H9 (cell line): ENCODE measurements at regions not wholly inside any gene's neighbourhood (a gene's known extent, or its start where the extent isn't known, plus 50 kb on each side); places are given as distances from the start of the nearest gene placed in this dataset.

Experiments used
- DNase-seq: peaks from one replicate; pipeline ENCODE4 v3.0.0-alpha.2; 2017
- H2AFZ ChIP-seq: one replicate; pipeline ENCODE4 v1.6.1; 2013; ENCODE audit warnings: mild to moderate bottlenecking, low read length, control low read depth, moderate library complexity
- H2AK5ac ChIP-seq: 2 replicates; pipeline ENCODE4 v1.6.1; 2013; ENCODE audit warnings: low read length, control low read depth, mixed read lengths; ENCODE audit not compliant: insufficient read length
- H2BK120ac ChIP-seq: one replicate; pipeline ENCODE4 v1.6.1; 2013; ENCODE audit warnings: low read depth, mild to moderate bottlenecking, low read length, control low read depth, inconsistent platforms; ENCODE audit not compliant: poor library complexity, severe bottlenecking
- H2BK12ac ChIP-seq: 2 replicates; pipeline ENCODE4 v1.6.1; 2013; ENCODE audit warnings: low read length, control low read depth, mixed read lengths, low read depth; ENCODE audit not compliant: insufficient read length
- H2BK15ac ChIP-seq: 2 replicates; pipeline ENCODE4 v1.6.1; 2013; ENCODE audit warnings: low read depth, low read length, control low read depth
- H2BK20ac ChIP-seq: one replicate; pipeline ENCODE4 v1.6.1; 2013; ENCODE audit warnings: low read depth, mild to moderate bottlenecking, low read length, control low read depth, inconsistent platforms; ENCODE audit not compliant: poor library complexity, severe bottlenecking
- H2BK5ac ChIP-seq: 2 replicates; pipeline ENCODE4 v1.6.1; 2013; ENCODE audit warnings: low read length, control low read depth, mixed read lengths; ENCODE audit not compliant: insufficient read length
- H3K14ac ChIP-seq: 2 replicates; pipeline ENCODE4 v1.6.1; 2013; ENCODE audit warnings: low read length, control low read depth; ENCODE audit not compliant: insufficient read depth
- H3K18ac ChIP-seq: 2 replicates; pipeline ENCODE4 v1.6.1; 2013; ENCODE audit warnings: low read depth, mild to moderate bottlenecking, mixed read lengths, low read length, control low read depth; ENCODE audit not compliant: insufficient read length
- H3K23ac ChIP-seq: 2 replicates; pipeline ENCODE4 v1.6.1; 2013; ENCODE audit warnings: low read length, control low read depth, mixed read lengths, low read depth; ENCODE audit not compliant: insufficient read length
- H3K23me2 ChIP-seq: 2 replicates; pipeline ENCODE4 v1.6.1; 2013; ENCODE audit warnings: low read depth, mild to moderate bottlenecking, mixed read lengths, low read length, control low read depth; ENCODE audit not compliant: insufficient read length, poor library complexity, severe bottlenecking
- H3K27ac ChIP-seq: 2 replicates; pipeline ENCODE4 v1.5.1; 2013; ENCODE audit warnings: low read length, control low read depth, mixed read lengths, low read depth; ENCODE audit not compliant: insufficient read length
- H3K27me3 ChIP-seq: 2 replicates; pipeline ENCODE4 v1.6.1; 2013; ENCODE audit warnings: low read length, control low read depth, inconsistent platforms; ENCODE audit not compliant: insufficient read depth
- H3K4ac ChIP-seq: 2 replicates; pipeline ENCODE4 v1.6.1; 2013; ENCODE audit warnings: low read depth, mild to moderate bottlenecking, control low read depth, inconsistent platforms, low read length, moderate library complexity
- H3K4me1 ChIP-seq: 2 replicates; pipeline ENCODE4 v1.6.1; 2013; ENCODE audit warnings: low read length, control low read depth, inconsistent platforms; ENCODE audit not compliant: insufficient read depth
- H3K4me2 ChIP-seq: 2 replicates; pipeline ENCODE4 v1.6.1; 2013; ENCODE audit warnings: low read length, control low read depth, mixed read lengths; ENCODE audit not compliant: insufficient read length, insufficient read depth
- H3K56ac ChIP-seq: 2 replicates; pipeline ENCODE4 v1.6.1; 2013; ENCODE audit warnings: low read depth, mild to moderate bottlenecking, mixed read lengths, low read length, control low read depth; ENCODE audit not compliant: insufficient read length
- H3K79me1 ChIP-seq: 2 replicates; pipeline ENCODE4 v1.6.1; 2013; ENCODE audit warnings: low read depth, mild to moderate bottlenecking, moderate library complexity, low read length, control low read depth, inconsistent platforms; ENCODE audit not compliant: insufficient read depth, poor library complexity, severe bottlenecking
- H3K79me2 ChIP-seq: 2 replicates; pipeline ENCODE4 v1.6.1; 2013; ENCODE audit warnings: low read length, control low read depth, inconsistent platforms; ENCODE audit not compliant: insufficient read depth
- H3K9ac ChIP-seq: 2 replicates; pipeline ENCODE4 v1.6.1; 2013; ENCODE audit warnings: low read length, control low read depth, mixed read lengths; ENCODE audit not compliant: insufficient read length; ENCODE audit errors: extremely low read depth
- H3K9me3 ChIP-seq: one replicate; pipeline ENCODE4 v1.6.1; 2013; ENCODE audit warnings: low read depth, low read length, inconsistent platforms; ENCODE audit not compliant: control insufficient read depth
- H3T11ph ChIP-seq: one replicate; pipeline ENCODE4 v1.6.1; 2013; ENCODE audit warnings: mild to moderate bottlenecking, low read length, control low read depth, inconsistent platforms
- H4K20me1 ChIP-seq: one replicate; pipeline ENCODE4 v1.6.1; 2013; ENCODE audit not compliant: control insufficient read depth, insufficient read length, insufficient read depth
- H4K5ac ChIP-seq: 2 replicates; pipeline ENCODE4 v1.6.1; 2013; ENCODE audit warnings: low read depth, mild to moderate bottlenecking, mixed read lengths, low read length, control low read depth; ENCODE audit not compliant: insufficient read length
- H4K8ac ChIP-seq: replicated peaks from 2 replicates; pipeline ENCODE4 v1.6.1; 2013; ENCODE audit warnings: low read length, control low read depth, mixed read lengths, low read depth; ENCODE audit not compliant: insufficient read length
- H4K91ac ChIP-seq: 2 replicates; pipeline ENCODE4 v1.6.1; 2013; ENCODE audit warnings: low read depth, mild to moderate bottlenecking, moderate library complexity, mixed read lengths, low read length, control low read depth; ENCODE audit not compliant: insufficient read length
- H3K27ac Mint-ChIP-seq, 3 experiments: 2 replicates in 2 of 3; 3 replicates in 1 of 3; pipeline ENCODE4 v1.8.0; 2020 to 2021; ENCODE audit warnings: mixed read lengths in 3 of 3, mild to moderate bottlenecking in 1 of 3, moderate library complexity in 1 of 3
- H3K27me3 Mint-ChIP-seq: 2 replicates; pipeline ENCODE4 v1.8.0; 2021; ENCODE audit warnings: low read depth, mild to moderate bottlenecking, moderate library complexity, mixed read lengths
- H3K36me3 Mint-ChIP-seq, 3 experiments: 2 replicates in 2 of 3; 3 replicates in 1 of 3; pipeline ENCODE4 v1.8.0; 2020 to 2021; ENCODE audit warnings: low read depth in 3 of 3, mixed read lengths in 3 of 3; ENCODE audit not compliant: insufficient read depth in 1 of 3
- H3K4me1 Mint-ChIP-seq, 2 experiments: 2 replicates each; pipeline ENCODE4 v1.8.0; 2020; ENCODE audit warnings: mixed read lengths in 2 of 2
- H3K4me3 Mint-ChIP-seq, 2 experiments: 2 replicates in 1 of 2; 3 replicates in 1 of 2; pipeline ENCODE4 v1.8.0; 2020 to 2021; ENCODE audit warnings: mild to moderate bottlenecking in 2 of 2, mixed read lengths in 2 of 2, moderate library complexity in 1 of 2
- H3K9me3 Mint-ChIP-seq, 2 experiments: 2 replicates in 1 of 2; 3 replicates in 1 of 2; pipeline ENCODE4 v1.8.0; 2020; ENCODE audit warnings: mild to moderate bottlenecking in 2 of 2, mixed read lengths in 2 of 2, moderate library complexity in 1 of 2
- CTCF ChIP-seq: fragments of 200-600 bp; sonication (generic); conservative IDR thresholded peaks from 3 replicates; pipeline ENCODE4 v1.8.0; 2021; ENCODE audit warnings: antibody characterized with exemption, mild to moderate bottlenecking
- WGBS: extraction: QIAGEN DNeasy Blood & Tissue Kit; methylation state at CpG from one replicate; pipeline ENCODE4 v1.1.7; 2013; ENCODE audit warnings: missing lambda C conversion rate, low lambda C conversion rate, mixed read lengths; ENCODE audit not compliant: insufficient read length; ENCODE audit errors: extremely low coverage; 5-methylcytosine and 5-hydroxymethylcytosine counted together

- Histone ChIP-seq H3K4me2 (no peak overlapping the region), H4K91ac (no peak overlapping the region), H2BK15ac (no peak overlapping the region), H3K14ac (no peak overlapping the region), H2AFZ (no peak overlapping the region), H3K23me2 (no peaks in the 10 kb centered on the region), H3K4me1 (no peaks in the 10 kb centered on the region), H2BK5ac (no peak overlapping the region), H4K20me1 (no peaks in the 10 kb centered on the region), H3K27ac (no peak overlapping the region), H3K4ac (no peak overlapping the region), H3K9me3 (no peaks in the 10 kb centered on the region), H2BK20ac (no peak overlapping the region), H2AK5ac (no peak overlapping the region), H3K9ac (no peak overlapping the region), H4K8ac (no peak overlapping the region), H2BK120ac (no peak overlapping the region), H4K5ac (no peak overlapping the region), H3K18ac (no peak overlapping the region), H3K79me1 (no peaks in the 10 kb centered on the region), H3K79me2 (no peaks in the 10 kb centered on the region), H3K27me3 (no peaks in the 10 kb centered on the region), H3K56ac (no peak overlapping the region), H3K23ac (no peak overlapping the region), H2BK12ac (no peak overlapping the region), H3T11ph (no peak overlapping the region)
- H3K36me3 Mint-ChIP-seq, result peaks cover 3 to 4% (median 4%) of the 10 kb centered on the region in 3 experiments; a peak in 4 of 7 replicates
- H3K27ac Mint-ChIP-seq, result no peak overlapping the region
- no peak for DNase-seq
- peaks cover 15 to 29% of the 10 kb centered on the region in 2 experiments for H3K4me1 Mint-ChIP-seq
- no peak for TF ChIP-seq CTCF
- no peaks in the 10 kb centered on the region; the same call in 1 of the 2 replicates for H3K27me3 Mint-ChIP-seq
- no CpG with 5 or more reads among the region's 1 CpG for WGBS
- no peak overlapping the region for H3K4me3 Mint-ChIP-seq
- H3K9me3 Mint-ChIP-seq, result peaks cover 0 to 1% of the 10 kb centered on the region in 2 experiments; a peak in 4 of 5 replicates
These were observed 133.3 kb upstream of the F3 start for GRCh38 chr1:94674876-94675275.
